NB4 (cell line): ENCODE measurements at regions not wholly inside any gene's neighbourhood (a gene's known extent, or its start where the extent isn't known, plus 50 kb on each side); places are given as distances from the start of the nearest gene placed in this dataset.

Source experiments
- DNase-seq: peaks from one replicate; pipeline ENCODE4 v3.0.0; 2010; ENCODE audit warnings: low read depth
- H3K4me3 ChIP-seq: one replicate; pipeline ENCODE4 v1.5.1; 2011; ENCODE audit warnings: mild to moderate bottlenecking, low read depth, low read length, moderate library complexity
- MYC ChIP-seq: IDR thresholded peaks from 2 replicates; pipeline ENCODE4 v1.6.1; 2011; ENCODE audit warnings: low read depth, low read length
- POLR2A ChIP-seq: IDR thresholded peaks from 2 replicates; pipeline ENCODE4 v1.6.1; 2011; ENCODE audit warnings: mild to moderate bottlenecking; ENCODE audit not compliant: insufficient read length; ENCODE audit errors: extremely low read depth
- TF ChIP-seq, protein P1 (sequence below): IDR thresholded peaks from one replicate; pipeline ENCODE4 v1.5.1; 2012; ENCODE audit warnings: low read depth, low read length
- TF ChIP-seq, protein P2 (sequence below): IDR thresholded peaks from 2 replicates; pipeline ENCODE4 v1.6.1; 2011; ENCODE audit warnings: low read depth, low read length

DNA sequence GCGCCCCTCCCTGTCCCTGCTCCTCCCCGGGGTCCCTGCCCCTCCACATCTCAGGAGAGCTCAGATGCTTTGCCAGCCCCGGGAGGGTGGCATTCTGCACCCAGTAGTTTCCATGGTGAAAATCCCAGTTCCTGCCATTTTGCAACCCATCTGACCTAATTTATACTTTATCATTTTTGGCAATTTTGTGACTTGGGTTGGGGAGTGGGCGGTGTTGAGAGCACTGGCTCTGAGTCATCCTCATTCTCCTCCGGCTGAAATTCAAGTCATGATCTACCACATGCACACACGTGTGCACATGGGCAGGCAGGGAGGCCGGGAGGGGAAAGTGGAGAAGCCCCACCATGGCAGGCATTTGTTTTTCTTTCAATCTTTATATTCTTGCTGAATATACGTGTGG is 208.6 kb downstream of the URI1 start:
- DNase-seq = no peak
- no peak overlapping the region for H3K4me3 ChIP-seq
- TF ChIP-seq POLR2A (no peak), MYC (no peak)
- TF ChIP-seq, protein P1, sequence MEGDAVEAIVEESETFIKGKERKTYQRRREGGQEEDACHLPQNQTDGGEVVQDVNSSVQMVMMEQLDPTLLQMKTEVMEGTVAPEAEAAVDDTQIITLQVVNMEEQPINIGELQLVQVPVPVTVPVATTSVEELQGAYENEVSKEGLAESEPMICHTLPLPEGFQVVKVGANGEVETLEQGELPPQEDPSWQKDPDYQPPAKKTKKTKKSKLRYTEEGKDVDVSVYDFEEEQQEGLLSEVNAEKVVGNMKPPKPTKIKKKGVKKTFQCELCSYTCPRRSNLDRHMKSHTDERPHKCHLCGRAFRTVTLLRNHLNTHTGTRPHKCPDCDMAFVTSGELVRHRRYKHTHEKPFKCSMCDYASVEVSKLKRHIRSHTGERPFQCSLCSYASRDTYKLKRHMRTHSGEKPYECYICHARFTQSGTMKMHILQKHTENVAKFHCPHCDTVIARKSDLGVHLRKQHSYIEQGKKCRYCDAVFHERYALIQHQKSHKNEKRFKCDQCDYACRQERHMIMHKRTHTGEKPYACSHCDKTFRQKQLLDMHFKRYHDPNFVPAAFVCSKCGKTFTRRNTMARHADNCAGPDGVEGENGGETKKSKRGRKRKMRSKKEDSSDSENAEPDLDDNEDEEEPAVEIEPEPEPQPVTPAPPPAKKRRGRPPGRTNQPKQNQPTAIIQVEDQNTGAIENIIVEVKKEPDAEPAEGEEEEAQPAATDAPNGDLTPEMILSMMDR = no peak
- TF ChIP-seq, protein P2, sequence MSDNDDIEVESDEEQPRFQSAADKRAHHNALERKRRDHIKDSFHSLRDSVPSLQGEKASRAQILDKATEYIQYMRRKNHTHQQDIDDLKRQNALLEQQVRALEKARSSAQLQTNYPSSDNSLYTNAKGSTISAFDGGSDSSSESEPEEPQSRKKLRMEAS = no peak

DNA sequence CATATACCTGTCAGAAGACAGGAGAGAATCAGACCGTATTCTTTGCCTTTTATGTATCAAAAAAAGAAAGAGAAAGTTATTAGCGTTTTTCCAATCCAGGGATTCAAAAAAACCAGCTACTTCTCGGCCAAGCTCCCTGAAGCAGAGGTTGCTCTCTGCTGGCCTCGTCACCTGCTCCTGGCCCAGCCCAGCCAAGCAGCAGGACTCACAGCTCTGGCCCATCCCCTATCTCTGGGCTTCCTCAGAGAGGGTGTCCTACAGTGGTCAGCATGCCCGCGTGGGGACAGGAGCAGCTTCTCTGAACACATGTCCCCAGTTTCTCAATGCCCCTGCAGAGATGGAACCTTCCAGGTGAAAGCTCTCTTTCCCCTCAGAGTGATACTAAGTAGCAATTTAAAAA is 209.0 kb downstream of the URI1 start:
- DNase-seq = no peak
- TF ChIP-seq, protein P1 = no peak
- TF ChIP-seq, protein P2 = no peak
- TF ChIP-seq POLR2A (no peak), MYC (no peak)
- no peak overlapping the region for H3K4me3 ChIP-seq

DNA sequence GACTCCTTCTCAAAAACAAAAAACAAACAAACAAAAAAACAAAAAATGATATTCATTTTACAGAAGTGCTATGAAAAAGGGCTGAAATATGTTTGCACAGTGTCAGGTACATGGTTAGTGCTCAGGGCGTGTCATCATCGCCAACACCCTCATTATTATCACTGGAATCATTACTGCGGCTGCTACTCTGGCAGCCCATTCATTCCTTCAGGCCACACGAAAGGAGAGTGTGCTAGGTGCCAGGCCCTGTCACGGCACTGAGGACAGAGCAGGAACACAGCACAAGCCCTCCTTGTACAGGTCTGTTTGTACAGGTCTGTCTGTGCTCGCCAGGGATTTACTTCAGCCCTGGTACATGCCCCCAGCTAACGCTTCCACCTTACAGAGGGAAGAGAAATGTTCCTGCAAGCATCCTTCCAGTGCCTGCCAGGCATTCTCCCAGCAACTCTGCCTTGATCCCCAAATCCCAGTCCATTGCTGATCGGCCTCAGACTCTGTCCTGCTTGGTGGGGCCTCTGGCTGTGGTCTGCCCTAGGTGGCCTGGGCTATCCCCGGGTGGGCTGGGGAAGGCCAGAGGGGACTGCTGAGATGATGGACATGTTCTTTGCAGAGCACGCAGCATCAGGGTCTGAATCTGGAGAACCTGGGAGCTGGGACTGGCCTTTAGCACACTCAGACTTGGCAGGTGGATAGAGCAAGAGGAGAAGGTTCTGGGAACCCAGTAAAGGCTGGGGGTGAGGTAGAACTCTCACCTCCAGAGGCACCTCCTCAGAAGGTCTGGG is 210.7 kb downstream of the URI1 start:
- no peak for DNase-seq
- no peak overlapping the region for H3K4me3 ChIP-seq
- TF ChIP-seq POLR2A = no peak
- TF ChIP-seq MYC = no peak
- TF ChIP-seq, protein P1 = no peak
- TF ChIP-seq, protein P2 = no peak

DNA sequence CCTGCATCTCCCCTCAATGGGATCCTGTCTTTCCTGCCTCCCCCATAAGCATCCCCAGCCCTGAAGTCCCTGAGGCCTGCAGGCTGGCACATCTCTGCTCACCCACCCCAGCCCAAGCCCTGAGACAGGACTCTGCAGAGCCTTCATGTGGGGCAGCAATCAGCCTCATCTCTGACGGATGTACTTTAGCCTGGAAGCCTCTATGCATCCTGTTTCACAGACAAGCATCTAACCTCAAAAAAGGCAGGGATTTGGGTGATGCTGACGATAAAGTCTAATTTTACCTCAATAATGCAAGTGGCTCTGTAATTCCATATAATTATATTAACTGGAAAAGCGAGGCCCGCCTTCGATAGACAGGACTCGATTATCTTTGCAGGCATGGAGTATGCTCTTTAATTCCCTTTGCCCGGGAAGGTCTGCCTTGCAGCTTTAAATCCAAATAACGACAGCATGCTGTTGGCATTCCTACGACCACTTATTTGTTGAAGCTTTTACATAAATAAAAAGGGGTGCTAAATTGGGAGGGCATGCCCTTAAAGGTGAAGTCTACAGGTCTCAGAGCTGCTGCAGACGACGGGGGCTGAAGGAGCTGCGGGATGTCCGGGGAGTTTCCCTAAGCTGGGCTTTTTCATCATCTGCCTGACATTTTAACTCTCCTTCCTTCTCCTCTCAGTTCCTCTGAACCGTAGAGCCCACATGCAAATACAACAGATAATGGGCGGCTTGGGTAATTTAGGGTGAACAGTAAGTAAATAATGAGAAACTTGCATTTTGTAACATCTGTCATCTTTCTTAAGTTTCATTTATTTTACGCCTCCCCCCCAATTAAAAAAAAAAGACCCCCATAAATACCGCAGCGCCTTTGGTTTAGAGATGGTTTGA is 211.5 kb downstream of the URI1 start:
- no peak overlapping the region for H3K4me3 ChIP-seq
- DNase-seq = no peak
- TF ChIP-seq, protein P2 = no peak
- TF ChIP-seq, protein P1 = no peak
- TF ChIP-seq MYC (no peak), POLR2A (no peak)

DNA sequence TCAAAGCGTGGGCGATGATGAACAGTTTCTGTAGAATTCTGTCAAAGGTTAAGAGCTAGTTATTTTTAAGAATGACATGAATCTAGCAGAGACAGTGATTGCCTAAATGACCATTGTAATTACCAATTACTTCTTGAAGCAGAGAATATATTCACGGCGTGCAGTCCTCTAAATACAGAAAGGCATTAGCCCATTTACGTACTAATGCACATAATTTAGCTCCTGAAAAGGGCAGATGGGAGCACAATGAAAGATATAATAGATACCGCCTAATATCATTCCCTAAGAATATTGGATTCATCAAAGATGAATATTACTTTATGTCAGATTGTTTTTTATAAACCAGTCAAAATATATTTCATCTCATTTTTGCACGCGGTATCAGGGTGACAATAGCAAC is 212.4 kb downstream of the URI1 start:
- H3K4me3 ChIP-seq = no peak overlapping the region
- TF ChIP-seq, protein P2 = no peak
- no peak for TF ChIP-seq POLR2A
- TF ChIP-seq MYC = no peak
- TF ChIP-seq, protein P1 = no peak
- no peak for DNase-seq
